A673 (cell line): ENCODE measurements at regions not wholly inside any gene's neighbourhood (a gene's known extent, or its start where the extent isn't known, plus 50 kb on each side); places are given as distances from the start of the nearest gene placed in this dataset.

Experiments
- BruUV-seq: library from RNA; stranded (reverse); fragments of 400-500 nt; replicated peaks from 2 replicates; lab custom pipeline; 2021; lab: Mats Ljungman, UMichigan
- CTCF ChIA-PET: fragments of 300-600 bp; sonication (Branson Sonifier 250); formaldehyde crosslinking; loops from one replicate; lab custom pipeline; 2022; ENCODE audit warnings: antibody characterized with exemption; lab: Charles Lee
- POLR2A ChIA-PET: fragments of 300-600 bp; sonication (Branson Sonifier 250); formaldehyde crosslinking; loops from one replicate; lab custom pipeline; 2022; ENCODE audit warnings: antibody characterized with exemption; ENCODE audit not compliant: low non-redundant PET; lab: Charles Lee
- DNase-seq: peaks from one replicate; pipeline ENCODE4 v3.0.0-alpha.2; 2015; ENCODE audit warnings: low spot score
- H3K27ac ChIP-seq: fragments of 200-600 bp; sonication (generic); 2 replicates; pipeline ENCODE4 v1.5.1; 2016; ENCODE audit warnings: mixed run types, low read depth, mild to moderate bottlenecking, mixed read lengths, antibody characterized with exemption, low read length; ENCODE audit not compliant: poor library complexity, severe bottlenecking
- H3K27me3 ChIP-seq: fragments of 200-600 bp; sonication (generic); replicated peaks from 2 replicates; pipeline ENCODE4 v1.6.1; 2017; ENCODE audit warnings: mixed run types, low read depth, mild to moderate bottlenecking, mixed read lengths, antibody characterized with exemption, low read length; ENCODE audit not compliant: insufficient read depth, poor library complexity
- H3K36me3 ChIP-seq: fragments of 200-600 bp; sonication (generic); 2 replicates; pipeline ENCODE4 v1.6.1; 2016; ENCODE audit warnings: mixed run types, mild to moderate bottlenecking, mixed read lengths, antibody characterized with exemption, low read length; ENCODE audit not compliant: insufficient read depth, poor library complexity, severe bottlenecking
- H3K4me1 ChIP-seq: fragments of 200-600 bp; sonication (generic); 2 replicates; pipeline ENCODE4 v1.6.1; 2017; ENCODE audit warnings: mixed run types, mild to moderate bottlenecking, mixed read lengths, antibody characterized with exemption, low read length; ENCODE audit not compliant: insufficient read depth, poor library complexity, severe bottlenecking
- H3K4me3 ChIP-seq: fragments of 200-600 bp; sonication (generic); 2 replicates; pipeline ENCODE4 v1.5.1; 2016; ENCODE audit warnings: low read depth, mixed run types, mild to moderate bottlenecking, mixed read lengths, low read length; ENCODE audit not compliant: poor library complexity, severe bottlenecking
- H3K9me3 ChIP-seq: fragments of 200-600 bp; sonication (generic); 2 replicates; pipeline ENCODE4 v1.6.1; 2016; ENCODE audit warnings: mixed run types, low read depth, mild to moderate bottlenecking, mixed read lengths, antibody characterized with exemption, low read length; ENCODE audit not compliant: poor library complexity, severe bottlenecking
- EZH2 ChIP-seq: fragments of 200-600 bp; sonication (generic); IDR thresholded peaks from 2 replicates; pipeline ENCODE4 v1.6.1; 2017; ENCODE audit warnings: borderline replicate concordance, low read depth, mild to moderate bottlenecking, mixed read lengths, antibody characterized with exemption, low read length; ENCODE audit not compliant: poor library complexity, severe bottlenecking
- intact Hi-C: fragments of 100-400 bp; cut with micrococcal nuclease; formaldehyde crosslinking; loops from one replicate; pipeline ENCODE4 v1.10.0; 2022; ENCODE audit not compliant: unreplicated experiment
- TF ChIP-seq, protein P1 (sequence below): fragments of 300-800, 200-600 bp; sonication (generic); conservative IDR thresholded peaks from 2 replicates; pipeline ENCODE4 v1.5.1; 2017; ENCODE audit warnings: low read depth, mild to moderate bottlenecking, antibody characterized with exemption, low read length, moderate library complexity, mixed read lengths

DNA sequence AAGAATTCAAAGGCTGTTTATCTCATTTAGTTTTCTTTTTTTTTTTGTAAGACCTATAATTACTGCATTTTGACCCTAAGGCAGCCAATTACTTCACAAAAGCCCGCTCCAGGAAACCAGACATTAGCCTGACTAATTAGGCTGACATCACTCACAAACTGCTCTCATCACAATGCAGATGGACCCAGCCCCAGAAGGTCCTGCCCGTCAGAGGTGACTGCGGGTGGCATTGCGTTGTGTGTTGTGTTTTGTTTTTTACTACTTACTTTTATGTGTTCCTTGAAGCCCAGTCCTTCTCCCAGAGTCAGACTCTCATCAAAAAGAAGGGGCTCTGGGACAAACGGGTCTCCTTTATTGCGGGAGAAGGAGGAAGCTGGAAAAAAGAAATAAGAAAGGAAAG is 172.2 kb downstream of the HSD17B3 start:
- H3K4me3 ChIP-seq = no peak overlapping the region
- H3K36me3 ChIP-seq = no peaks in the 10 kb centered on the region
- intact Hi-C loops = no loop called here
- peak; percentile 57 for DNase-seq
- ChIA-PET CTCF (no interaction called here), POLR2A (no interaction called here)
- BruUV-seq = no TSS peak
- H3K27me3 ChIP-seq = no peaks in the 10 kb centered on the region
- no peaks in the 10 kb centered on the region for H3K9me3 ChIP-seq
- TF ChIP-seq EZH2 = no peak
- TF ChIP-seq, protein P1, sequence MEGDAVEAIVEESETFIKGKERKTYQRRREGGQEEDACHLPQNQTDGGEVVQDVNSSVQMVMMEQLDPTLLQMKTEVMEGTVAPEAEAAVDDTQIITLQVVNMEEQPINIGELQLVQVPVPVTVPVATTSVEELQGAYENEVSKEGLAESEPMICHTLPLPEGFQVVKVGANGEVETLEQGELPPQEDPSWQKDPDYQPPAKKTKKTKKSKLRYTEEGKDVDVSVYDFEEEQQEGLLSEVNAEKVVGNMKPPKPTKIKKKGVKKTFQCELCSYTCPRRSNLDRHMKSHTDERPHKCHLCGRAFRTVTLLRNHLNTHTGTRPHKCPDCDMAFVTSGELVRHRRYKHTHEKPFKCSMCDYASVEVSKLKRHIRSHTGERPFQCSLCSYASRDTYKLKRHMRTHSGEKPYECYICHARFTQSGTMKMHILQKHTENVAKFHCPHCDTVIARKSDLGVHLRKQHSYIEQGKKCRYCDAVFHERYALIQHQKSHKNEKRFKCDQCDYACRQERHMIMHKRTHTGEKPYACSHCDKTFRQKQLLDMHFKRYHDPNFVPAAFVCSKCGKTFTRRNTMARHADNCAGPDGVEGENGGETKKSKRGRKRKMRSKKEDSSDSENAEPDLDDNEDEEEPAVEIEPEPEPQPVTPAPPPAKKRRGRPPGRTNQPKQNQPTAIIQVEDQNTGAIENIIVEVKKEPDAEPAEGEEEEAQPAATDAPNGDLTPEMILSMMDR = no peak
- no peak overlapping the region for H3K27ac ChIP-seq
- H3K4me1 ChIP-seq = no peaks in the 10 kb centered on the region

DNA sequence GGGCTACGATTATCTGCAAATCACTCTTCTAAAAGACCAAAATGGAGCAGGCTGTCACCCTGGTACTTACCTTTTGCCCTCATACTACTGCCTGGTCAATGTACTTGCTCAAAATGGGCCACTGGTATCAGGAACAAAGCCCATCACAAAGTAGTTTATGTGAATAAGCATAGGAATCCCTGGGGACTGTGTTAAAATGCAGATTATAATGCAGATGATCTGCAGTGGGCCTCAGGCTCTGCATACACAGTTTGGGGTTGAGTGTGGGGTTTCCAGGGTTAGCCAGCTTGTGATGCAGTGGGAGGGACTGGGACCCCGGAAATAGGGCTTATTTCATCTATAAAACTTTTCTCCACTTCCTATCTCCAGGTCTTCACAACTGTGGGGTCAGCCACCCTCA is 173.1 kb downstream of the HSD17B3 start:
- Histone ChIP-seq H3K36me3 (no peaks in the 10 kb centered on the region), H3K27me3 (no peaks in the 10 kb centered on the region), H3K4me1 (no peaks in the 10 kb centered on the region), H3K27ac (no peak overlapping the region), H3K9me3 (no peaks in the 10 kb centered on the region), H3K4me3 (no peak overlapping the region)
- intact Hi-C loops = no loop called here
- TF ChIP-seq, protein P1 = no peak
- TF ChIP-seq EZH2 = no peak
- CTCF ChIA-PET = no interaction called here
- POLR2A ChIA-PET = no interaction called here
- no TSS peak for BruUV-seq
- no peak for DNase-seq

DNA sequence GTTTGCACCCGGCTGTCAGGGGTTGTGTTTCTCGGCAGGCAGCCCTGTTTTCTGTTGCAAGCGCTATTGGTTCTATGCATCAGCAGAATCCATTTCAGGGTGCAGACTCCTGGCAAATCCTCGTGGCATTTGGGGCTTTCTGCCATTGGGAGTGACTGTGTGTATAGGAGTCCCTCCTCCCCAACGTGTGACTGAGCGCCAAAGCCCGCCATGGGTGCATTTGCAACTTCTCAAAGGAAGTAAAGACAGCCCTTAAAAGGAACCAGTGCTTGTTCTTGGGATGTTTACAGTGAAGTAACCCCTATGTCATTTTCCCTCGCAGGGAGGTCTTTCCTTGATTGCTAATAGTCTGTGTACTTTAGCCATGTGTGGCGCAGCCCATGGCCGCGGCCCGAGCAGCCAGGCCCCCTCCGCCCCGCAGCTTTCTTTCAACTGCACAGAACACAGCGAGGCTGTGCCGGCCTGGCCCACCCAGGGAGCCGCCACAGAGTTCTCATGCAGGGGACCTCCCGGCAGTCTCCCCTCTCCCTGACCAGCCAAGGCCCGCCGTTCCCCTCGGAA is 175.6 kb downstream of the HSD17B3 start:
- no peak overlapping the region for H3K4me3 ChIP-seq
- no peaks in the 10 kb centered on the region for H3K36me3 ChIP-seq
- H3K27me3 ChIP-seq = no peaks in the 10 kb centered on the region
- intact Hi-C loops = no loop called here
- H3K9me3 ChIP-seq = no peaks in the 10 kb centered on the region
- no peak for DNase-seq
- ChIA-PET CTCF (no interaction called here), POLR2A (no interaction called here)
- BruUV-seq = no TSS peak
- no peaks in the 10 kb centered on the region for H3K4me1 ChIP-seq
- H3K27ac ChIP-seq = no peak overlapping the region
- no peak for TF ChIP-seq EZH2
- TF ChIP-seq, protein P1 = no peak
